ENCODE measurements at regions not wholly inside any gene's neighbourhood (a gene's known extent, or its start where the extent isn't known, plus 50 kb on each side); places are given as distances from the start of the nearest gene placed in this dataset.
"Not testable (repeated sequence)": the region's sequence is repeated elsewhere in the genome, so short reads cannot be mapped to it uniquely, and the experiment has no call there.

- H3K4me3 Mint-ChIP-seq, result no peak overlapping the region
- no peak for DNase-seq
- peaks cover 6% of the 10 kb centered on the region for H3K9me3 Mint-ChIP-seq
- H3K27me3 Mint-ChIP-seq, result peaks cover 4% of the 10 kb centered on the region
- H3K4me1 Mint-ChIP-seq, result no peaks in the 10 kb centered on the region
- no peaks in the 10 kb centered on the region for H3K36me3 Mint-ChIP-seq (ENCODE audit: low read depth)
- ATAC-seq, result no peak
- no peak overlapping the region for H3K27ac Mint-ChIP-seq
Observed at GRCh38 chrX:68953331-68953730, 124.5 kb downstream of the EFNB1 start.

- not testable (repeated sequence) for H3K4me3 Mint-ChIP-seq; DNase-seq; ATAC-seq; H3K27ac Mint-ChIP-seq; H3K27me3 Mint-ChIP-seq; H3K36me3 Mint-ChIP-seq (ENCODE audit: low read depth); H3K4me1 Mint-ChIP-seq; H3K9me3 Mint-ChIP-seq
Observed at GRCh38 chrX:68951942-68952619, 123.3 kb downstream of the EFNB1 start.

GRCh38 chrX:68950937-68951336, 122.1 kb downstream of the EFNB1 start:
- Mint-ChIP-seq H3K9me3 (peaks cover 4% of the 10 kb centered on the region), H3K36me3 (ENCODE audit: low read depth) (no peaks in the 10 kb centered on the region)

GRCh38 chrX:68947882-68948605, 119.2 kb downstream of the EFNB1 start:
- Mint-ChIP-seq H3K27ac (no peak overlapping the region), H3K36me3 (ENCODE audit: low read depth) (no peaks in the 10 kb centered on the region), H3K27me3 (no peaks in the 10 kb centered on the region), H3K4me1 (no peaks in the 10 kb centered on the region), H3K9me3 (no peaks in the 10 kb centered on the region), H3K4me3 (no peak overlapping the region)
- ATAC-seq (no peak), DNase-seq (no peak)

More at GRCh38 chrX:68950937-68951336, 122.1 kb downstream of the EFNB1 start:
- peaks cover 4% of the 10 kb centered on the region for H3K27me3 Mint-ChIP-seq
- no peak overlapping the region for H3K4me3 Mint-ChIP-seq
- H3K27ac Mint-ChIP-seq, result no peak overlapping the region
- DNase-seq (no peak), ATAC-seq (no peak)
- H3K4me1 Mint-ChIP-seq, result no peaks in the 10 kb centered on the region

GRCh38 chrX:68945603-68946228, 116.9 kb downstream of the EFNB1 start:
- Mint-ChIP-seq H3K27ac (no peak overlapping the region), H3K9me3 (no peaks in the 10 kb centered on the region), H3K36me3 (ENCODE audit: low read depth) (no peaks in the 10 kb centered on the region), H3K4me3 (no peak overlapping the region), H3K27me3 (no peaks in the 10 kb centered on the region), H3K4me1 (no peaks in the 10 kb centered on the region)
- DNase-seq (no peak), ATAC-seq (no peak)

- no peaks in the 10 kb centered on the region for H3K36me3 Mint-ChIP-seq (ENCODE audit: low read depth)
- H3K9me3 Mint-ChIP-seq, result no peaks in the 10 kb centered on the region
- no peaks in the 10 kb centered on the region for H3K27me3 Mint-ChIP-seq
- no peak overlapping the region for H3K27ac Mint-ChIP-seq
- no peak for ATAC-seq
- no peaks in the 10 kb centered on the region for H3K4me1 Mint-ChIP-seq
- DNase-seq, result no peak
- no peak overlapping the region for H3K4me3 Mint-ChIP-seq
Observed at GRCh38 chrX:68945081-68945602, 116.3 kb downstream of the EFNB1 start.

- Mint-ChIP-seq H3K9me3 (no peaks in the 10 kb centered on the region), H3K27ac (no peak overlapping the region), H3K36me3 (ENCODE audit: low read depth) (no peaks in the 10 kb centered on the region), H3K4me1 (no peaks in the 10 kb centered on the region), H3K27me3 (no peaks in the 10 kb centered on the region), H3K4me3 (no peak overlapping the region)
- DNase-seq, result no peak
- no peak for ATAC-seq
Observed at GRCh38 chrX:68944211-68944610, 115.4 kb downstream of the EFNB1 start.

GRCh38 chrX:68942840-68943239, 114.0 kb downstream of the EFNB1 start:
- no peak overlapping the region for H3K4me3 Mint-ChIP-seq
- no peaks in the 10 kb centered on the region for H3K36me3 Mint-ChIP-seq (ENCODE audit: low read depth)
- H3K27ac Mint-ChIP-seq, result no peak overlapping the region

GRCh38 chrX:68942104-68942503, 113.3 kb downstream of the EFNB1 start:
- no peak overlapping the region for H3K4me3 Mint-ChIP-seq
- H3K36me3 Mint-ChIP-seq (ENCODE audit: low read depth), result no peaks in the 10 kb centered on the region
- no peaks in the 10 kb centered on the region for H3K9me3 Mint-ChIP-seq
- H3K4me1 Mint-ChIP-seq, result no peaks in the 10 kb centered on the region
- no peak overlapping the region for H3K27ac Mint-ChIP-seq
- no peak for ATAC-seq
- H3K27me3 Mint-ChIP-seq, result no peaks in the 10 kb centered on the region
- no peak for DNase-seq

More at GRCh38 chrX:68942840-68943239, 114.0 kb downstream of the EFNB1 start:
- DNase-seq (no peak), ATAC-seq (no peak)
- H3K9me3 Mint-ChIP-seq, result no peaks in the 10 kb centered on the region
- no peaks in the 10 kb centered on the region for H3K4me1 Mint-ChIP-seq
- no peaks in the 10 kb centered on the region for H3K27me3 Mint-ChIP-seq

- no peak for ATAC-seq
- H3K27me3 Mint-ChIP-seq, result no peaks in the 10 kb centered on the region
- no peaks in the 10 kb centered on the region for H3K9me3 Mint-ChIP-seq
- no peak overlapping the region for H3K4me3 Mint-ChIP-seq
- no peak for DNase-seq
- no peaks in the 10 kb centered on the region for H3K4me1 Mint-ChIP-seq
- no peak overlapping the region for H3K27ac Mint-ChIP-seq
- H3K36me3 Mint-ChIP-seq (ENCODE audit: low read depth), result no peaks in the 10 kb centered on the region
Observed at GRCh38 chrX:68941385-68941952, 112.6 kb downstream of the EFNB1 start.

GRCh38 chrX:68940601-68941000, 111.8 kb downstream of the EFNB1 start:
- no peaks in the 10 kb centered on the region for H3K4me1 Mint-ChIP-seq
- H3K4me3 Mint-ChIP-seq, result no peak overlapping the region
- H3K36me3 Mint-ChIP-seq (ENCODE audit: low read depth), result no peaks in the 10 kb centered on the region
- H3K9me3 Mint-ChIP-seq, result no peaks in the 10 kb centered on the region
- H3K27me3 Mint-ChIP-seq, result no peaks in the 10 kb centered on the region
- ATAC-seq, result no peak
- DNase-seq, result no peak
- H3K27ac Mint-ChIP-seq, result no peak overlapping the region

GRCh38 chrX:68939868-68940267, 111.0 kb downstream of the EFNB1 start:
- Mint-ChIP-seq H3K4me3 (no peak overlapping the region), H3K4me1 (no peaks in the 10 kb centered on the region), H3K36me3 (ENCODE audit: low read depth) (no peaks in the 10 kb centered on the region), H3K9me3 (no peaks in the 10 kb centered on the region), H3K27ac (no peak overlapping the region), H3K27me3 (no peaks in the 10 kb centered on the region)
- DNase-seq, result no peak
- no peak for ATAC-seq

- Mint-ChIP-seq H3K27ac (no peak overlapping the region), H3K9me3 (no peaks in the 10 kb centered on the region), H3K27me3 (no peaks in the 10 kb centered on the region), H3K36me3 (ENCODE audit: low read depth) (no peaks in the 10 kb centered on the region), H3K4me3 (no peak overlapping the region), H3K4me1 (no peaks in the 10 kb centered on the region)
- ATAC-seq (no peak), DNase-seq (no peak)
Observed at GRCh38 chrX:68938244-68939004, 109.6 kb downstream of the EFNB1 start.

GRCh38 chrX:68937581-68937980, 108.8 kb downstream of the EFNB1 start:
- DNase-seq, result no peak
- Mint-ChIP-seq H3K27me3 (no peaks in the 10 kb centered on the region), H3K4me3 (no peak overlapping the region), H3K27ac (no peak overlapping the region), H3K4me1 (no peaks in the 10 kb centered on the region), H3K36me3 (ENCODE audit: low read depth) (no peaks in the 10 kb centered on the region), H3K9me3 (no peaks in the 10 kb centered on the region)
- no peak for ATAC-seq
